ENCODE measurements at regions not wholly inside any gene's neighbourhood (a gene's known extent, or its start where the extent isn't known, plus 50 kb on each side); places are given as distances from the start of the nearest gene placed in this dataset.

GRCh38 chr6:109263873-109264700 is 118.2 kb downstream of the CD164 start:
- Histone ChIP-seq H3K4me3 (no peak overlapping the region), H3K9me3 (replicated peaks in 1 of 3) (no peaks in the 10 kb centered on the region), H3K27me3 (no peaks in the 10 kb centered on the region), H3K27ac (no peak overlapping the region), H3K36me3 (replicated peaks in 1 of 2) (no peaks in the 10 kb centered on the region), H3K4me1 (replicated peaks in 1 of 2) (no peaks in the 10 kb centered on the region)
- no peak for DNase-seq
- intact Hi-C loops (cut with DNase I), result no loop called here
- WGBS, 4 donors, result 86 to 96% (median 88%) methylated on average over 3 of the region's 3 CpGs
- TF ChIP-seq CTCF (IDR thresholded peaks at IDR 0.05), result no peak
- no peak for TF ChIP-seq POLR2A (IDR thresholded peaks at IDR 0.05)

GRCh38 chr6:109262261-109262660 is 120.0 kb downstream of the CD164 start:
- Histone ChIP-seq H3K4me1 (replicated peaks in 1 of 2) (no peaks in the 10 kb centered on the region), H3K36me3 (replicated peaks in 1 of 2) (no peaks in the 10 kb centered on the region), H3K27ac (no peak overlapping the region), H3K27me3 (no peaks in the 10 kb centered on the region), H3K4me3 (no peak overlapping the region), H3K9me3 (replicated peaks in 1 of 3) (no peaks in the 10 kb centered on the region)
- intact Hi-C loops (cut with DNase I), result no loop called here
- no peak for TF ChIP-seq POLR2A (IDR thresholded peaks at IDR 0.05)
- TF ChIP-seq CTCF (IDR thresholded peaks at IDR 0.05), result no peak
- 97 to 98% (median 97%) methylated on average over 7 of the region's 7 CpGs for WGBS, 4 donors
- no peak for DNase-seq

GRCh38 chr6:109261811-109262210 is 120.5 kb downstream of the CD164 start:
- Histone ChIP-seq H3K27me3 (no peaks in the 10 kb centered on the region), H3K4me1 (replicated peaks in 1 of 2) (no peaks in the 10 kb centered on the region), H3K4me3 (no peak overlapping the region), H3K9me3 (replicated peaks in 1 of 3) (no peaks in the 10 kb centered on the region), H3K36me3 (replicated peaks in 1 of 2) (no peaks in the 10 kb centered on the region), H3K27ac (no peak overlapping the region)
- 58 to 89% (median 71%) methylated on average over 6 of the region's 6 CpGs for WGBS, 4 donors
- intact Hi-C loops (cut with DNase I), result no loop called here
- TF ChIP-seq POLR2A (IDR thresholded peaks at IDR 0.05), result no peak
- DNase-seq, result no peak

- no peak for DNase-seq
- H3K27ac ChIP-seq, result no peak overlapping the region
- intact Hi-C loops (cut with DNase I), result no loop called here
These were observed 121.6 kb downstream of the CD164 start for GRCh38 chr6:109260701-109261100.

More at GRCh38 chr6:109260701-109261100, 121.6 kb downstream of the CD164 start:
- no peak overlapping the region for H3K4me3 ChIP-seq
- no peak for TF ChIP-seq CTCF (IDR thresholded peaks at IDR 0.05)
- TF ChIP-seq POLR2A (IDR thresholded peaks at IDR 0.05), result no peak
- H3K27me3 ChIP-seq, result no peaks in the 10 kb centered on the region
- H3K9me3 ChIP-seq (replicated peaks in 1 of 3), result no peaks in the 10 kb centered on the region
- 79 to 86% (median 82%) methylated on average over 3 of the region's 3 CpGs for WGBS, 4 donors
- H3K4me1 ChIP-seq (replicated peaks in 1 of 2), result no peaks in the 10 kb centered on the region
- no peaks in the 10 kb centered on the region for H3K36me3 ChIP-seq (replicated peaks in 1 of 2)

Measured in adrenal gland (tissue), 9 donors.